GM19035 (cell line): ENCODE measurements at regions not wholly inside any gene's neighbourhood (a gene's known extent, or its start where the extent isn't known, plus 50 kb on each side); places are given as distances from the start of the nearest gene placed in this dataset.
"Not testable (repeated sequence)": the region's sequence is repeated elsewhere in the genome, so short reads cannot be mapped to it uniquely, and the experiment has no call there.

Source experiments
- ATAC-seq: cut with Tn5 transposase; IDR thresholded peaks from one replicate; pipeline ENCODE4 v1.9.1; 2021; ENCODE audit not compliant: unreplicated experiment

- no peak for ATAC-seq
These were observed 83.8 kb upstream of the PPM1B start for GRCh38 chr2:44084850-44085249.

- ATAC-seq = no peak
These were observed 82.0 kb upstream of the PPM1B start for GRCh38 chr2:44086629-44087028.

- ATAC-seq = peak; percentile 84
These were observed 81.5 kb upstream of the PPM1B start for GRCh38 chr2:44087036-44087713.

GRCh38 chr2:44087714-44088092 is 81.0 kb upstream of the PPM1B start:
- no peak for ATAC-seq

GRCh38 chr2:44092519-44092918 is 76.2 kb upstream of the PPM1B start:
- ATAC-seq = not testable (repeated sequence)

GRCh38 chr2:44093970-44094369 is 74.7 kb upstream of the PPM1B start:
- no peak for ATAC-seq

- no peak for ATAC-seq
These were observed 71.3 kb upstream of the PPM1B start for GRCh38 chr2:44097322-44097907.

GRCh38 chr2:44098050-44098449 is 70.6 kb upstream of the PPM1B start:
- no peak for ATAC-seq

- ATAC-seq = no peak
These were observed 69.8 kb upstream of the PPM1B start for GRCh38 chr2:44098891-44099290.

- ATAC-seq = no peak
These were observed 68.3 kb upstream of the PPM1B start for GRCh38 chr2:44100351-44100750.

- no peak for ATAC-seq
These were observed 67.4 kb upstream of the PPM1B start for GRCh38 chr2:44101246-44101645.

GRCh38 chr2:44102790-44103562 is 65.7 kb upstream of the PPM1B start:
- ATAC-seq = no peak

GRCh38 chr2:44103639-44104038 is 65.0 kb upstream of the PPM1B start:
- ATAC-seq = no peak

- ATAC-seq = no peak
These were observed 63.8 kb upstream of the PPM1B start for GRCh38 chr2:44104855-44105271.

- not testable (repeated sequence) for ATAC-seq
These were observed 62.2 kb upstream of the PPM1B start for GRCh38 chr2:44106509-44106908.

- ATAC-seq = peak; percentile 56
These were observed 61.5 kb upstream of the PPM1B start for GRCh38 chr2:44107086-44107740.

GRCh38 chr2:44107974-44108373 is 60.7 kb upstream of the PPM1B start:
- ATAC-seq = no peak

GRCh38 chr2:44109166-44109565 is 59.5 kb upstream of the PPM1B start:
- no peak for ATAC-seq

GRCh38 chr2:44110444-44110843 is 58.2 kb upstream of the PPM1B start:
- ATAC-seq = no peak

GRCh38 chr2:44112096-44112495 is 56.6 kb upstream of the PPM1B start:
- ATAC-seq = no peak

- no peak for ATAC-seq
These were observed 52.4 kb upstream of the PPM1B start for GRCh38 chr2:44116319-44116718.

- ATAC-seq = no peak
These were observed 50.4 kb upstream of the PPM1B start for GRCh38 chr2:44118257-44118656.
